Esophagus squamous epithelium (tissue), 4 donors: ENCODE measurements at regions not wholly inside any gene's neighbourhood (a gene's known extent, or its start where the extent isn't known, plus 50 kb on each side); places are given as distances from the start of the nearest gene placed in this dataset.

ENCODE experiments used
- POLR2A ChIP-seq, 4 donors: fragments of 450-650 bp; IDR thresholded peaks; one replicate each; pipeline ENCODE4 v1.6.1; 2017; ENCODE audit warnings: antibody characterized with exemption in 4 of 4, mild to moderate bottlenecking in 4 of 4, moderate library complexity in 3 of 4
- TF ChIP-seq, protein P1 (sequence below), 6 experiments: fragments of 450-650 bp in 4 of 6; fragments of 200-600 bp in 2 of 6; sonication (generic) in 2 of 6; IDR thresholded peaks; one replicate each; pipeline ENCODE4 v1.5.1; 2016 to 2019; ENCODE audit warnings: antibody characterized with exemption in 6 of 6, mild to moderate bottlenecking in 4 of 6, moderate library complexity in 4 of 6

DNA sequence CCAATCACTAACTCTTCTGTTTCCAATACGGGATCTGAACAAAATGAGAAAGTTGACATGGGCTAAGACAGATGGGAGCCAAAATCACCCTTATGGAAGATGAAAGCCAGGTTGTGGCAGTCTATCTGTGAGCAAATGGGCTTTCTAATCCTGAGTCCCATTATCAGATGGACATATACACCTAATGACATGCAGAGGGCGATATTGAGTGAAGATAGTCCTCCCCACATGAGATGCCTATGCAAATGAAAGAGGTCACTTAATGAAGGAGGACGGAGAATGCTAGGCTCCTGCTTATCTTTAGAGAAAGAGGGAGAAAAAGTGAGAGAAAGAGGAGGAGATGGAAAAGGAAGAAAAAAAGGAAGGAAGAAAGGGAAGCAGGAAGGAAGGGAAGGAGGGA is 547.5 kb downstream of the NLGN4X start:
- TF ChIP-seq, protein P1, sequence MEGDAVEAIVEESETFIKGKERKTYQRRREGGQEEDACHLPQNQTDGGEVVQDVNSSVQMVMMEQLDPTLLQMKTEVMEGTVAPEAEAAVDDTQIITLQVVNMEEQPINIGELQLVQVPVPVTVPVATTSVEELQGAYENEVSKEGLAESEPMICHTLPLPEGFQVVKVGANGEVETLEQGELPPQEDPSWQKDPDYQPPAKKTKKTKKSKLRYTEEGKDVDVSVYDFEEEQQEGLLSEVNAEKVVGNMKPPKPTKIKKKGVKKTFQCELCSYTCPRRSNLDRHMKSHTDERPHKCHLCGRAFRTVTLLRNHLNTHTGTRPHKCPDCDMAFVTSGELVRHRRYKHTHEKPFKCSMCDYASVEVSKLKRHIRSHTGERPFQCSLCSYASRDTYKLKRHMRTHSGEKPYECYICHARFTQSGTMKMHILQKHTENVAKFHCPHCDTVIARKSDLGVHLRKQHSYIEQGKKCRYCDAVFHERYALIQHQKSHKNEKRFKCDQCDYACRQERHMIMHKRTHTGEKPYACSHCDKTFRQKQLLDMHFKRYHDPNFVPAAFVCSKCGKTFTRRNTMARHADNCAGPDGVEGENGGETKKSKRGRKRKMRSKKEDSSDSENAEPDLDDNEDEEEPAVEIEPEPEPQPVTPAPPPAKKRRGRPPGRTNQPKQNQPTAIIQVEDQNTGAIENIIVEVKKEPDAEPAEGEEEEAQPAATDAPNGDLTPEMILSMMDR (IDR thresholded peaks at IDR 0.05), result no peak
- TF ChIP-seq POLR2A (IDR thresholded peaks at IDR 0.05), result no peak
